GM18867 (cell line): ENCODE measurements at regions not wholly inside any gene's neighbourhood (a gene's known extent, or its start where the extent isn't known, plus 50 kb on each side); places are given as distances from the start of the nearest gene placed in this dataset.
A peak's percentile ranks its signal among the peaks of the same experiment; 100 is the strongest.

Experiments
- ATAC-seq: cut with Tn5 transposase; IDR thresholded peaks from one replicate; pipeline ENCODE4 v1.9.1; 2021; ENCODE audit warnings: mild to moderate bottlenecking, moderate library complexity; ENCODE audit not compliant: unreplicated experiment

DNA sequence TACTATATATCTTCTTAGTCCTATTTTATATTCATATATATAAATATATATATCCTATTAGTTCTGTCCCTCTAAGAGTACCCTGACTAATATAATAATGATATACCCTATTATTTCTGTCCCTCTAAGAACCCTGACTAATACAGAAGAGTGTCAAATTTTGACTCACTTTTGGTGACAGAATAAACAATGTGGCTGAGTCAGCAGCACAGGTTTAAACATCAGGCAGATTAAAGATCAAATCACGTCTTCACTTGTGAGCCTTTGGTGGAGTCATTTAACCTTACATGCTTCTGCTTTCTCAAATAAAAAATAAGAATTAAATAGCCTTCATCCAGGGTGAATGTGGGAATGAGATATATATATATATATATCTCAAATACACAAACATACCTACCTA is 615.9 kb upstream of the GCFC2 start:
- no peak for ATAC-seq

DNA sequence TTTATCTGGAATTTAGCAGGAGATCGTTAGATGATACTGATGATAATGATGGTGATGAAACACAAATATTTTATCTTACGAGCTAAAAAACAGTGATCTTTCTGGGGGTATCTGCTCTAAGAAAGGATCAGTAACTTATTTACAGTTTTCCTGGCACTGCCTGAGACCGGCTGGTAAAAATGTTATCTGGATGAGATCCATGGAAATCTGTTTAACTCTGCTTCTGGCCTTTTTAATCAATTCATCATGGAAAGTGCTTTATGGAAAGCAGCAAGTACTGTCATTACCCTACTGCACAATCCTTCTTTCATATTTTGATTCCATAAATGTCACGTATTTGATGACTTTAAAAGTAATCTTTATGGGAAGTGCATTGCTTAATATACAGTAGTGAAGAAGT is 612.7 kb upstream of the GCFC2 start:
- no peak for ATAC-seq

DNA sequence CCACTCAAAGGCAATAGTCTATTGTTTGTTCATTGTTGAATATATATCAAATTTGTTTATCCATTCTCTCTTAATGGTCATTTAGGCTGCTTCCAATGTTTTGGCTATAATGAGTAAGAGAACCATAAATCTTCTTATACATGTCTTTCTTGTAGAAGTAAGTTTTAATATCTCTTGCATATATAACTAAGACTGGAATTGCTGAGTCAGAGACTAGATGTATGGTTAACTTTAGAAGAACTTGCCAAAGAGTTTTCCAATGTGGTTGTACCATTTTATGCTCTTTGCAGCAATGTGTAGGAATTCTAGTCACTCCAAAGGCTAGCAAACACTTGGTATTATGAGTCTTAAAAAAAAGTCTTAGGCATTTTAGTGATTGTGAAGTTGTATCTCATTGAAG is 610.0 kb upstream of the GCFC2 start:
- no peak for ATAC-seq

DNA sequence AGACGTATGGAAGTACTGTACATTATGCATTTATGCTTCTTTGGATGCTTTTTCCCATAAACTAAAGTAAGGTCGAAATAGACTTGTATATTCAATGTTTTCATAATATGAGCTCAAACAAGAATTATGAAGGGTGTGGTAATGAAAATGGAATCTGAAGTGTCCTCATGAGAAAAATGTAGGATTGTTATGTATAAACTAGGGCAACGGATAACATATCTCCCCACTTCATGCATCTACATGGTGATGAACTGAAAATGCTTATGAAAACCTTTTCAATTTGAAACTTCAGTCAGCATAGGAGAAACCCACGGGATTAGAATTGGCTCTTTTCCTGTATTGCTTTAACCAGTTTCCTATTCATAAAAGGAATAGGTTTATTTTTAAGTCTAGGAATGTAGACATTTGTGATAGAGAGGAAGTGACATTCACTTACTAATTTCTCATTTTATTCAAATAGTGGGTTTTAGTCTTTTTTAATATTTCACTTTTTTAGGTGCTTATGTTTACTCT is 608.2 kb upstream of the GCFC2 start:
- ATAC-seq = no peak

DNA sequence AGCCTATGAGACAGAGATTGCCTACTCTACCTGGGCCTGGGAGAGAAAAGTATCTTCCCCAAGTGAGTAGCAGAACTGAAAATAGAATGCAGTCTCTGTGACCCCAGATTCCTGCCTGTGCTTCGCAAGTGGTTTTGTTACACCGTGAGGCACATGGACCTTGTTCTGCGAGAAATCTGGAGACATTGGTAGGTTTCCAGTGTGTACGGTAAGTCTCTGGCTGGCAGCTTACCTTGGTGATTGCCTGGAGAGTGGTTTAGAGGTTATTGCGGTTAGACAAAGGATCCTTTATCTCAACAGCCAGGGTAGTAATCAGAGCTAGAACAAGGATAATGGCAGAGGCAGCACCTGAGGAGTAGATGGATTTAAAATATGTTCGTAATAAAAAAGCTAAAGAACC is 606.0 kb upstream of the GCFC2 start:
- ATAC-seq = no peak

DNA sequence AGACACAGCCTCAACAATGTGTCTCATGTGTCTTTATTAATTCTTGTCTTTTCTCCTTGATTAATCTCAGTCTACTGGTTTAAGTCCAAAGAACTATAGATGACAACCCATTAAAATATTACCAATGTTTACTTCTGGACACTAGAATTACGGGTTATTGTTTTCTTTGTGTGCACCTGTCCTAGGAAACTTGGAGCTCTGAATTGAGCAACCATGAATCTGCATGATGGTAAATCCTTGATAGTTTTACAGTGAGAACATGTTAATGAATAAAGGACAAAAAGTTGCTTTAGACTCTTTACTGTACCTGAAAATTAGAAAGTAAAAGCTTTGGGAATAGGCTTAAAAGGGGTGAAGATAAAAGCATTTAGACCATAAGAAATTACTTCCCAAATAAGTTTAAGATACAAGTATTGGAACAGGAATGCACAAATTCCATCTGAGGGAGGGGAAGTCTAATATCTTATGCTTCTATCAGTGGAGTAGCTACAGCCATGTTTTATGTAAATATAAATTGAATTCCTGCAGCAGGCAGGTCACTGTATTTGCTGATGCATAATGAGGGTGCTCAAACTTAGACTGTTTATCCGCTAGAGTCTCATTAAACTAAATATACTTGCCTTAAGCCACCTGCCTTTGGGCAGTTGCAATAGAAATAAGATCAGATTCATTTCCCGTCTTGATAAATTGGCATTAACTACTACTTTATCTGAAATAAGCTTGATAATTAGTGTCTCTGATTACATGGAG is 603.7 kb upstream of the GCFC2 start:
- no peak for ATAC-seq

DNA sequence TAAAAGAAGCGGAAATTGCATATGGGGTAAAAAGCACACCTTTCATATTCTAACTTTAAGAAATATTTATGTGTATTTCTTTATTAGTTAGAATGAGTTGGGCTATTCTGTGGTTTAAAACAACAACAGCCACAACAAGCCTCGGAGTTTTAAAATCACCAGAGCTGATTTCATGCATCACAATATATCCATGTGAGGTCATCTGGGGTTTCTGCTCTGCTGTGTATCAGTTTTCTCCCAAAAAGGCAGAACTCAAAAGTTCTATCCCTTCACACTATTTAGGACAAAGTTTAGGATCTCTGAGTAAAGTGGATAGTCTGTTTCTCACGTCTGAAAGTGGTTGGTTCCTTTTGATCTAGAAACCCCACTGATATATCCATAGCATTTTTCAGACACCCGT is 601.5 kb upstream of the GCFC2 start:
- no peak for ATAC-seq

DNA sequence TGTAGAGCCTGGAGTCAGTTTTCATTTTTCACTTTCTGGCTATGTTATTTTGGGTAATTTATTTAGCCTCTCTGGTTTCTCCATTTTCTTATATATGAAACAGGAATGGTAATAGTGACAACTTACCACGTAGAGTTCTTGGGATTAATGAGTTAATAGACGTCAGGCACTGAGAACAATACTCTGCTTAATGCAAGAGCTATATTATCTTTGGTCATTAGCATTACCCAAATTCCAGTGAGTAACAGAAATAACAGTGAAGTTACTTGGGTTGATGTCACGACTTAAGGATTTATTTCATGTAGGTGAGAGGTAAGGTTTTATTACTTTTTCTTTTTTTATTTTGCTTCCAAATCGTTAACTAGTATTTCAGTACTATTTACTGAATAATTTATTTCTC is 601.0 kb upstream of the GCFC2 start:
- no peak for ATAC-seq

DNA sequence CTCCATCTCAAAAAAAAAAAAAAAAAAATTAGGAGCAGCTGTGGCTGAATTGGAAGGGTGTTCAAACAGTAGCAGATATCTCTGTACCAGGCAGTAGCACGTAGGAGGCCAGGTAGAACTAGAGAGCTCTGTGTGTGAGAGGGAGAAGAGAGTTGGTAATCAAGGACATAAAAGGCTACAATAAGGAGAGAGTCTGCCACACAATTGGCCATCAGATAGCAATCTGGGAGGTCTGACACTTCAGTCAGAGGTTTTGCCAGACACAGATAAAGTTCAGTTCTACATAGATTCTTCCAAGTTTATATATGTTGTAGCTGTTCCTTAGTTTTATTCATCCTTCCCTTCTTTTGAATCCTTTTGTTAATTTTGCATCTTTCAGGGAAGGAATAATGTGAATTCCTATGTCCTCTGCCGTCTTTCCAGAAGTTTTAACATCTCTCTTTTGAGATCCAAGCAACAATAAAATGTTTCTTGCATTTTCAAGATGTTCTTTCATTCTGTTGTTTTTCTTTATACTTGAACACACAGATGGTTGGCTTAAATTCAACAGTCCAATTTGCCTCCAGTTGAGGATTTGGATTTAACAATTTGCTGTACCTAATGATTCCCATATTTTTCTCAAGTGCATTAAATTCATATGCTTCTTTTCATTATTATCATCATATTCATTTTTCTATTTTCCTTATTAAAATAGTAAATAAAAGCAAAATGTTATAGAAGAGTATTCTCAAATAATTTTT is 600.3 kb upstream of the GCFC2 start:
- ATAC-seq = no peak

DNA sequence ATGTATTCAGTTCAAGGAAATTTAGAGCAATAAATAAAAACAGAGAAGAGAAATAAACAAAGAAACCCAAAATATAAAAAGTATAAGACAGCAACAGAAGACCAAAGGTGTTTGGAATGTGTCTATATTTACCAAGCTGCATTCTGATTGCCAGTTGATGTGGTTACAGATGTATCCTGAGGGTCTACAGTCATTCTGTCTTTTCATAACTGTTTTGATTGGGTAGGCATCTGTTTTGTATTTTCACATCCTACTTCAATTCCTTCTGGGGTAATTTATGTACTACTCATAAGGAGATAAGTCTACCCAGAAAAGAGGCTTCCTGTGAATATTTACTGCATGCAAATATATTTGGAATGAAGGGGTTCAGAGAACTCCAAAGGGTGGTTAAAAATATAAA is 596.8 kb upstream of the GCFC2 start:
- ATAC-seq = no peak

DNA sequence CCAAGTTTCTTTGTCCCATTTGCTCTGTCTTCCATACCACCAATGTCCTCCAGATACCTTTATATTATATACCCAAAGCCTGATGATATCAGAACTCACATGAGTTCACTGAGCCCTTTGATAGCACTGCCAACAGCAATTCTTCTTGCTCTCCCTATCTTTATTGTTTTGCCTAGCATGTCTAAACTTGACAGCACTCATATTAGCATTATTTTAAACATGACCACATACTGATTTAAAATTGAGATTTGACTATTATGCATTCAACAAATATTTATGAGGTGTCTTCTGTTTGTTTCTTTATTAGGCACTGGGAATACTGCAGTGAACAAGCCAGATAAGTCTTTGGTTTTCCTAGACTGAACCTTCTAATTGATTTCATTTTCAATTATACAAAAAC is 587.3 kb upstream of the GCFC2 start:
- ATAC-seq = no peak

DNA sequence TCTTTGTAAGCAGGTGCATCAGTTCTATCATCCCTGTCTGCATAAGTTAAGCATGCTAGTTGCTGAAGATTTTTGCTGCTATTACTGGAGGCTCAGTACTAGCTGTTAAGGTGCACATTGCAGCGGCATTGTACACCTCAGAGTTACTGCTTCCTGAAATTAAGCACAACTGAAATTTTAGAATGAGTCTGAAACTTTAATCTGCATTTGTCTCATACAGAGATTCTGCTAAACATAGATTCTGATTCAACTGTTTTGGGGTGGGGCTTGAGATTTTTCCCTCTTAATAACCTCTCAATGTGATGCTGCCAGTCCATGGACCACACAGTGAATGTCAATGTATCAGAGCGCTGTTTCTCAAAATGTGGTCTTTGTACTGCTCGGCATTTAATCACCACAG is 585.7 kb upstream of the GCFC2 start:
- peak; percentile 66 for ATAC-seq

DNA sequence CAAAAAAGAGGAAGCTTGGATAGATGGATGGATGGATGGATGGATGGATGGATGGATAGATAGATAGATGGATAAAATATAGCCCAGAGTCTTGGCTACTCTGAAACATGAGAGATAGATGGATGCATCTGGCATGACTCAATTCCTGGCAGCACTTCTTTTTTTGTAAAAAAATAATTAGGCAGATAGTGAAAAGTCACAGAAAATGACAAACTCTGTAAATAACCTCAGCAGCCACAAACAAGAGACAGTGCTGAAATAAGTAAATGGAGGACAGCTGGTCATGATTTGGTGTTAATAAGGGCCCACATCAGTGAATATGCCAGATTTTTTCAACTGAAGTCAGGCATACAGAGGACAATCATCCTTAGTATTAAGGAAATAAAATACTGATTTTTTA is 585.0 kb upstream of the GCFC2 start:
- no peak for ATAC-seq

DNA sequence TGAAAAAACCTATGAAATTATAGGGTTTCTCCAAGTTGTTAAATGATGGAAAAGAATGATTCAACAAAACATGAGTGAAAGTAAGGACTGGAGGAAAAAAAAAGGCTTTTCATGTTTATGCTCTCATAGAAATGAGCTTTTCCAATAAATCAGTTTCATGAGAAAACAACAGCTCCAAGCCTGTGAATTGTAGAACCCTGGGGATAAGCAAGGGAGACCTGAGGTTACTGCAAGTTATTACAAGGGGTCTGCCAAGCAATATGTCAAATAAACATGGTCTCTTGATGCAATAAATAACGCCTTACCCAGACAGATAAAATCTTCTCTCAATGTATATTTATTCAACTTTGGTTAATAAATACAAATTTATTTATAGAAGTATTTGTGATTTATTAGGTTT is 577.9 kb upstream of the GCFC2 start:
- no peak for ATAC-seq

DNA sequence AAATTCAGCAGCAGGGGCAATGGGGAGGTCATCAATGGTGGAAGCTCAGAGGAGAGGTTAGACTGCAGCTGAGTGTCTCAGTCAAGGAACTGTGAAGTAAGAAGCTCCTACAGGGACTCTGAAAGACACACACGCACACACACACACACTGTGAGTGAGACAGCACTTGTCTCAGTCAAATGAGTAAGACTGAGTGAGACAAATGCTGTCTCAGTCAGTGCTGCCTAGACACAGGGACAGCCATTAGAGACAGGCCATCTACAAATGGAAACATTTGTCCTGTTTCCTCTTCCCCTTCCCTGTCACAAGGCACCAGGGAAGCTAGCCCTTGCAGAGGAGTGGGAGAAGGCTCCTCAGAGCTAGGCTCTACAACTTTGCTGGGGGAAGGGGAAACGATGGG is 577.4 kb upstream of the GCFC2 start:
- no peak for ATAC-seq

DNA sequence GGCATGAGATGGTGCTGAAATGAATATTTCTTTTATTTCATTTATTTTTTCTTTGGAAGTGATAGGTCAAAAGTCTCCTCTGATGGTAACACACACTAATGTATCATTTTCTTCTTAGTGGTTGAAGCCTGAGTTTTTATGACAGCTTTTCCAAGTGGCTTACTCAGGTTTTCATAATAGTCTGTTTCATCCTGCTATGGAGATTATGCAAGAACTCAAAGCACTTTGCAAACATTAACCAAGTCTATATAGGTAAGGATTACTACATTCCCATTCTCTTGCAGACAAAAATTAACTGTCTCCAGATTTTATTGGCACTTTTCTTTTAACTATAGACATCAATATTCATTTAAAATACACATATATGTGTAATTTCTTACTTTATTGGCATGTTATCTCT is 572.6 kb upstream of the GCFC2 start:
- no peak for ATAC-seq

DNA sequence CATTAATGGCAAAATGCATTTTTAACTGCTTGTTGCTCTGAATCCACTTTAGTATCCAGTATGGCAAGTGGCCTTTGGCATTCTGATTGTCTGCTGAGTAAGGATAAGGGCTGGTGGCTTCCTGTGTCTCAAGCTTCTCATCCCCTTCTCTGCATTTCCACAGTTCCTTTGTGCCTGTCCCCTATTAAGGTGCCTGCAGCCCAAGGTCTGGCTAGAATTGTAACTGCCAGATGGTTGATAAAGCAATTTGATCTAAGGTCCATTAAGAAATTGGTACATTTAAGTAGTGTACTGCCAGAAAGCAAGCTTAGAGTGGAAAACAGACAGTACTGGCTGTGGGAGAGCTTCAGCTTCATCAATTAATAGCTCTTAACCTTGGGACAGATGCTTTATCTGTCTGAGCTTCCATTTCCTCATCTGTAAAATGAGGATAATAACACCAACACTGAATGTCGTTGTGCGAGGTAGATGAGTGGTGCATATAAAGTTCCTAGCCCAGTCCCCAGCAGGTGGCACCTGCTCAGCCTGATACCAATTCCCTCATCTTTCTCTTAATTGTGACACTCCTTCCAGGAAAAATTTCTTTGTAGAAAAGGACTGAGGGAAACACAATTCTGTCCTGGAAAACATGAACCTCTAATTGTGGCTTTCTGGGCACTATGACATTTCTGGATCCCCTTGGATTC is 570.6 kb upstream of the GCFC2 start:
- no peak for ATAC-seq

DNA sequence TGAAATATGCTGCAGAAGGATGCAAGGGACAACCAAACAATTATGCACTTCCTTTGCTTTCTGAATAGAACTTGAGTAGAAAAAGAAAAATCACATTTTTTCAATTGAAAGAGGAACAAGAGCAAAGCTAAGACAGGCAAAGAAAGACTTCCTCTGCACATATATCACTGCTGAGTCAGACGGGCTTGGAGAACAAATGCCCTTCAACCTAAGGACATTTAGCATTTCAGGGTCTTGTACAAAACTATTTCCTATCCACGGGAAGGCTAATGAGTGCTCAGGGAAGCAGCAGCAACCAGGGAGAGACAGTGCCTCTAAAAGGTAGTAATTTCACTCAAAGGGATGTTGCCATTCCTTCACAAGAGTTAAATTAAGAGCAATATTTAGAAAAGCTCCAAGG is 570.0 kb upstream of the GCFC2 start:
- ATAC-seq = no peak

DNA sequence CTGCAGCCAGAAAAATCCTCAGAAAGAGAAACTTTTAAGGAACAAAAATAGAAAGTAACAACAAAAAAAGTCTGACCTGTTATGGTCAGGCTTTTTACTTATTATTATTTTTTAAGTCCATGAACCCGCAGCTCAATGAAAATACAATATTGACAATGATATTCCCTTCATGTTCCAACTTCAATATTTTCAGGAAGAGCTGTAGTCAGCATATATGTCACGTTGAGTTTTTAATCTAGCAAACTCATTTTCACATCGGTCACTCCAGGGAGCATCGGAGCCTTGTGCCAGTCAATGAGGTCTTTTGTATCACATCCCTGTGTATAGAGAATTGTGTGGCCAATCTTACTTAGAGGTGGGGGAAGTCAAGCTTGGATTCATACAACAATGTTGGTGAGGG is 568.4 kb upstream of the GCFC2 start:
- ATAC-seq = no peak

DNA sequence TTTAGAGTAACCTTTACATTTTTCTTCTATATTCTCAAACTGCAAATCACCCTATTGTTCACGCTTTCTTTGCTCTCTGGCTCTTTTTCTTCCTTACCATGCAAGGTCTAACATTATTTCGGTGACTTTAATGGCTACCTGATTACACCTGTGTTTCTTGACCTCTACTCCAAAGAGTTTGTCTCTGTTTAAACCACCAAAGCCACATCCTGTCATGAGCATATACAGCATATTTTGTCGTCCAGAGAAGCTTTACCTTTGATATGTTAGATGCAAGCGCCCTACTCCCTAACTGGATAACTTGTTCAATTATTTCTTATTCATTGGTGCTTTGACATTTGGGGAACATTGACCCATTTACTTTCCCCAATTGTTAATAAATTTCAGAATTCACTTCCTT is 565.1 kb upstream of the GCFC2 start:
- peak; percentile 61 for ATAC-seq

DNA sequence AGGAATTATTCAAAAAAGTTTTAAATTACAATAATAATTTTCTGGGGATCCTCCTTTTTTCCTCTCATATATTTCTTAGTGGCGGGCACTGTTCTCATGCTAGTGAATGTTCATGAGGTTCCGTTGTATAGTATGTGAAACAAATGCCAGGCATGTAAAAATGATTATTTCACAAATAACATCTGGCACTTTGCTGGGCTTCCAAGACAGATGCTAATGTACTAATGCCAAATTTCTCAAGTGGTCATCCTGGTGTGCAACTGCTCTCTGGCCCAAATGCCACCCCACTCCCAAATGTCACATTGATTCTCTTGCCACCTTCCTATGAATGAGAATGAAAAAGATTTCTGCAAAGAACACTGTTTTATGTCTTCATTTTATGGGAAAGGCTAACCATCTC is 564.0 kb upstream of the GCFC2 start:
- ATAC-seq = no peak

DNA sequence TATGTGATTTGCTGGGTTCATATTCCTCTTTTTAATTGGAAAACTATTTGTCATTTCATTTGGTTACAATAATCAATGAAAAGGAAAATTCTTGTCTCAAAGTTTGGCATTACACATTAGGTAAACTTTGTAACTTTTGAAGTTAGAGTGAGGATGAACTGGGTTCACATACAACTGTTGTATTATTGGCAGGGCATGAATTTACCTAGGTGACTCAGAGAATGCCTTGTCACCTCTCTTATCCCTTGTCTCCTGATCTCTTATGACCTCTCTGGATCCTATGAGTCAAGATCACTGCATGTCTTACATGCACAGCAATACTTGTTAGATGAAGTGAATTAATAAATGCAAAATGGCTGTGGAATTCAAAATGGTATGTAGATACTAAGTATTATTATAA is 563.4 kb upstream of the GCFC2 start:
- no peak for ATAC-seq
